Esophagus (tissue), 2 donors: ENCODE measurements at regions not wholly inside any gene's neighbourhood (a gene's known extent, or its start where the extent isn't known, plus 50 kb on each side); places are given as distances from the start of the nearest gene placed in this dataset.

Experiments used
- H3K27ac ChIP-seq, 2 donors: one replicate each; pipeline ENCODE4 v1.5.1; 2013; ENCODE audit warnings: low read depth in 2 of 2, mild to moderate bottlenecking in 2 of 2, inconsistent platforms in 1 of 2, low read length in 1 of 2, moderate library complexity in 1 of 2
- H3K27me3 ChIP-seq, 2 donors: one replicate each; pipeline ENCODE4 v1.6.1; 2013; ENCODE audit warnings: low read length in 2 of 2, control low read depth in 1 of 2, mild to moderate bottlenecking in 1 of 2; ENCODE audit not compliant: insufficient read depth in 2 of 2, control insufficient read depth in 1 of 2
- H3K36me3 ChIP-seq, 2 donors: one replicate each; pipeline ENCODE4 v1.6.1; 2013; ENCODE audit warnings: low read length in 1 of 2; ENCODE audit not compliant: control insufficient read depth in 2 of 2, insufficient read depth in 2 of 2
- H3K4me1 ChIP-seq, 2 donors: one replicate each; pipeline ENCODE4 v1.6.1; 2013; ENCODE audit warnings: low read length in 1 of 2; ENCODE audit not compliant: control insufficient read depth in 2 of 2, insufficient read depth in 2 of 2
- H3K4me3 ChIP-seq, 2 donors: one replicate each; pipeline ENCODE4 v1.5.1; 2013; ENCODE audit warnings: low read length in 2 of 2, mild to moderate bottlenecking in 2 of 2, low read depth in 1 of 2, moderate library complexity in 1 of 2
- H3K9me3 ChIP-seq, 2 donors: one replicate each; pipeline ENCODE4 v1.6.1; 2013; ENCODE audit warnings: mild to moderate bottlenecking in 2 of 2, low read depth in 1 of 2, low read length in 1 of 2, moderate library complexity in 1 of 2; ENCODE audit not compliant: control insufficient read depth in 2 of 2, insufficient read depth in 1 of 2
- WGBS, 2 donors: extraction: QIAGEN DNeasy Blood & Tissue Kit; methylation state at CpG; one replicate each; pipeline ENCODE4 v1.1.7; 2013; 5-methylcytosine and 5-hydroxymethylcytosine counted together
- donor health status: healthy with polysubstance abuse.
- donor health status: Bipolar disorder and iron deficiency.

GRCh38 chr7:1286946-1287645 is 54.4 kb downstream of the UNCX start:
- no peak overlapping the region for H3K27ac ChIP-seq
- H3K4me3 ChIP-seq = no peak overlapping the region
- H3K27me3 ChIP-seq = peaks cover 0 to 9% of the 10 kb centered on the region in 2 donors
- peaks cover 0 to 3% of the 10 kb centered on the region in 2 donors for H3K9me3 ChIP-seq
- peaks cover 8% of the 10 kb centered on the region in 2 donors for H3K4me1 ChIP-seq
- H3K36me3 ChIP-seq = no peaks in the 10 kb centered on the region
- WGBS, 2 donors = 82 to 85% methylated on average over 26 of the region's 26 CpGs

- no peak overlapping the region for H3K4me3 ChIP-seq
- WGBS, 2 donors = 63 to 66% methylated on average over 18 to 19 of the region's 19 CpGs
- peaks cover 0 to 9% of the 10 kb centered on the region in 2 donors for H3K27me3 ChIP-seq
- peaks cover 8% of the 10 kb centered on the region in 2 donors for H3K4me1 ChIP-seq
- no peak overlapping the region for H3K27ac ChIP-seq
- H3K9me3 ChIP-seq = peaks cover 0 to under 1% of the 10 kb centered on the region in 2 donors
- H3K36me3 ChIP-seq = no peaks in the 10 kb centered on the region
These were observed 55.1 kb downstream of the UNCX start for GRCh38 chr7:1287752-1288201.

- Histone ChIP-seq H3K27me3 (peaks cover 0 to 9% of the 10 kb centered on the region in 2 donors), H3K27ac (no peak overlapping the region), H3K4me1 (peaks cover 8% of the 10 kb centered on the region in 2 donors), H3K9me3 (no peaks in the 10 kb centered on the region), H3K36me3 (no peaks in the 10 kb centered on the region), H3K4me3 (no peak overlapping the region)
- WGBS, 2 donors = 75 to 79% methylated on average over 24 to 26 of the region's 26 CpGs
These were observed 55.8 kb downstream of the UNCX start for GRCh38 chr7:1288390-1288995.

GRCh38 chr7:1288996-1289551 is 56.4 kb downstream of the UNCX start:
- no peak overlapping the region for H3K4me3 ChIP-seq
- H3K27me3 ChIP-seq = peaks cover 0 to 9% of the 10 kb centered on the region in 2 donors
- H3K36me3 ChIP-seq = no peaks in the 10 kb centered on the region
- no peaks in the 10 kb centered on the region for H3K9me3 ChIP-seq
- H3K4me1 ChIP-seq = peaks cover 8% of the 10 kb centered on the region in 2 donors
- 83 to 84% methylated on average over 32 of the region's 32 CpGs for WGBS, 2 donors
- H3K27ac ChIP-seq = no peak overlapping the region

- peaks cover 0 to 9% of the 10 kb centered on the region in 2 donors for H3K27me3 ChIP-seq
- WGBS, 2 donors = 26 to 30% methylated on average over 20 of the region's 20 CpGs
These were observed 57.0 kb downstream of the UNCX start for GRCh38 chr7:1289666-1290025.

GRCh38 chr7:1290026-1290678 is 57.5 kb downstream of the UNCX start:
- 2 to 3% methylated on average over 50 of the region's 50 CpGs for WGBS, 2 donors
- Histone ChIP-seq H3K4me1 (peaks cover 8% of the 10 kb centered on the region in 2 donors), H3K4me3 (peak overlapping the region; percentile 7 to 23), H3K27me3 (peaks cover 0 to 9% of the 10 kb centered on the region in 2 donors), H3K27ac (no peak overlapping the region), H3K9me3 (no peaks in the 10 kb centered on the region), H3K36me3 (no peaks in the 10 kb centered on the region)

More at GRCh38 chr7:1289666-1290025, 57.0 kb downstream of the UNCX start:
- Histone ChIP-seq H3K4me3 (peak overlapping the region in 1 of 2 donors; percentile 23), H3K27ac (no peak overlapping the region), H3K4me1 (peaks cover 8% of the 10 kb centered on the region in 2 donors), H3K9me3 (no peaks in the 10 kb centered on the region), H3K36me3 (no peaks in the 10 kb centered on the region)

GRCh38 chr7:1290679-1291356 is 58.1 kb downstream of the UNCX start:
- 27 to 37% methylated on average over 36 to 37 of the region's 37 CpGs for WGBS, 2 donors
- H3K36me3 ChIP-seq = no peaks in the 10 kb centered on the region
- H3K27me3 ChIP-seq = peaks cover 0 to 9% of the 10 kb centered on the region in 2 donors
- no peak overlapping the region for H3K27ac ChIP-seq
- H3K4me1 ChIP-seq = peaks cover 8% of the 10 kb centered on the region in 2 donors
- no peaks in the 10 kb centered on the region for H3K9me3 ChIP-seq
- H3K4me3 ChIP-seq = peak overlapping the region; percentile 7 to 23

GRCh38 chr7:1291357-1291689 is 58.7 kb downstream of the UNCX start:
- H3K4me1 ChIP-seq = peaks cover 8% of the 10 kb centered on the region in 2 donors
- WGBS, 2 donors = 83 to 84% methylated on average over 13 of the region's 13 CpGs
- H3K4me3 ChIP-seq = no peak overlapping the region
- H3K9me3 ChIP-seq = no peaks in the 10 kb centered on the region
- no peak overlapping the region for H3K27ac ChIP-seq
- H3K36me3 ChIP-seq = no peaks in the 10 kb centered on the region
- peaks cover 0 to 9% of the 10 kb centered on the region in 2 donors for H3K27me3 ChIP-seq
